ENCODE measurements at regions not wholly inside any gene's neighbourhood (a gene's known extent, or its start where the extent isn't known, plus 50 kb on each side); places are given as distances from the start of the nearest gene placed in this dataset.
"Not testable (repeated sequence)": the region's sequence is repeated elsewhere in the genome, so short reads cannot be mapped to it uniquely, and the experiment has no call there.

- H3K9me3 Mint-ChIP-seq: no peaks in the 10 kb centered on the region
- H3K36me3 Mint-ChIP-seq (ENCODE audit: low read depth): no peaks in the 10 kb centered on the region
- no peak overlapping the region for H3K27ac Mint-ChIP-seq
- H3K27me3 Mint-ChIP-seq: peaks cover 4% of the 10 kb centered on the region
- DNase-seq: no peak
- POLR2A ChIA-PET: no interaction called here
- CTCF ChIA-PET: no interaction called here
- H3K4me1 Mint-ChIP-seq: peaks cover 2% of the 10 kb centered on the region
- no peak overlapping the region for H3K4me3 Mint-ChIP-seq
Measured at GRCh38 chr18:59792353-59792752, 95.1 kb upstream of the CCBE1 start.

DNA sequence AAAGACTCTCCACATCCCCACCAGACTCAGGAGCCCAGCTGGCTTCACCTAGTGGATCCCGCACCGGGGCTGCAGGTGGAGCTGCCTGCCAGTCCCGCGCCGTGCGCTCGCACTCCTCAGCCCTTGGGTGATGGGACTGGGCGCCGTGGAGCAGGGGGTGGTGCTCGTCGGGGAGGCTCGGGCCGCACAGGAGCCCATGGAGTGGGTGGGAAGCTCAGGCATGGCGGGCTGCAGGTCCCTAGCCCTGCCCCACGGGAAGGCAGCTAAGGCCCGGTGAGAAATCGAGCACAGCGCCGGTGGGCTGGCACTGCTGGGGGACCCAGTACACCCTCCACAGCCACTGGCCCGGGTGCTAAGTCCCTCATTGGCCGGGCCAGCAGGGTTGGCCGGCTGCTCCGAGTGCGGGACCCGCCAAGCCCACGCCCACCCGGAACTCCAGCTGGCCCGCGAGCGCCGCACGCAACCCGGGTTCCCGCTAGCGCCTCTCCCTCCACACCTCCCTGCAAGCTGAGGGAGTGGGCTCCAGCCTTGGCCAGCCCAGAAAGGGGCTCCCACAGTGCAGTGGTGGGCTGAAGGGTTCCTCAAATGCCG, 93.2 kb upstream of the CCBE1 start:
- CTCF ChIA-PET, DNase-seq: not testable (repeated sequence)

GRCh38 chr18:59788791-59789106, 91.5 kb upstream of the CCBE1 start:
- POLR2A ChIA-PET: no interaction called here
- DNase-seq: no peak
- Mint-ChIP-seq H3K36me3 (ENCODE audit: low read depth) (no peaks in the 10 kb centered on the region), H3K4me3 (no peak overlapping the region), H3K9me3 (no peaks in the 10 kb centered on the region), H3K27ac (no peak overlapping the region), H3K27me3 (peaks cover 12% of the 10 kb centered on the region), H3K4me1 (no peaks in the 10 kb centered on the region)
- CTCF ChIA-PET: interaction anchor here (1.2 kb wide), 1 partner anchor 35 kb away, joined by 3 read pairs; no protein-coding TSS in a partner anchor

More for the DNA sequence above, 93.2 kb upstream of the CCBE1 start:
- H3K27me3 Mint-ChIP-seq; H3K36me3 Mint-ChIP-seq (ENCODE audit: low read depth); H3K9me3 Mint-ChIP-seq; POLR2A ChIA-PET; H3K4me3 Mint-ChIP-seq; H3K4me1 Mint-ChIP-seq; H3K27ac Mint-ChIP-seq: not testable (repeated sequence)

- POLR2A ChIA-PET: no interaction called here
- H3K27ac Mint-ChIP-seq: no peak overlapping the region
- peaks cover 14% of the 10 kb centered on the region for H3K27me3 Mint-ChIP-seq
- H3K4me3 Mint-ChIP-seq: no peak overlapping the region
- CTCF ChIA-PET: interaction anchor here (1.2 kb wide), 1 partner anchor 36 kb away, joined by 3 read pairs; no protein-coding TSS in a partner anchor
- H3K36me3 Mint-ChIP-seq (ENCODE audit: low read depth): no peaks in the 10 kb centered on the region
- H3K9me3 Mint-ChIP-seq: no peaks in the 10 kb centered on the region
- H3K4me1 Mint-ChIP-seq: no peaks in the 10 kb centered on the region
- no peak for DNase-seq
Measured at GRCh38 chr18:59787998-59788790, 91.0 kb upstream of the CCBE1 start.

GRCh38 chr18:59784694-59785093, 87.5 kb upstream of the CCBE1 start:
- H3K9me3 Mint-ChIP-seq: no peaks in the 10 kb centered on the region
- H3K27ac Mint-ChIP-seq: no peak overlapping the region
- no peaks in the 10 kb centered on the region for H3K36me3 Mint-ChIP-seq (ENCODE audit: low read depth)
- ChIA-PET POLR2A (no interaction called here), CTCF (interaction anchor here (0.7 to 5.2 kb wide), 2 partner anchors 39 to 765 kb away, joined by 3 to 50 read pairs; no protein-coding TSS in a partner anchor)
- no peak overlapping the region for H3K4me3 Mint-ChIP-seq
- H3K27me3 Mint-ChIP-seq: peaks cover 18% of the 10 kb centered on the region
- DNase-seq: no peak
- no peaks in the 10 kb centered on the region for H3K4me1 Mint-ChIP-seq

GRCh38 chr18:59783138-59783537, 85.9 kb upstream of the CCBE1 start:
- POLR2A ChIA-PET: no interaction called here
- CTCF ChIA-PET: interaction anchor here (5.2 kb wide), 1 partner anchor 41 kb away, joined by 50 read pairs; no protein-coding TSS in a partner anchor
- H3K4me1 Mint-ChIP-seq: no peaks in the 10 kb centered on the region
- H3K27me3 Mint-ChIP-seq: peaks cover 15% of the 10 kb centered on the region
- H3K36me3 Mint-ChIP-seq (ENCODE audit: low read depth): no peaks in the 10 kb centered on the region
- DNase-seq: no peak
- no peaks in the 10 kb centered on the region for H3K9me3 Mint-ChIP-seq
- H3K27ac Mint-ChIP-seq: no peak overlapping the region
- H3K4me3 Mint-ChIP-seq: no peak overlapping the region

DNA sequence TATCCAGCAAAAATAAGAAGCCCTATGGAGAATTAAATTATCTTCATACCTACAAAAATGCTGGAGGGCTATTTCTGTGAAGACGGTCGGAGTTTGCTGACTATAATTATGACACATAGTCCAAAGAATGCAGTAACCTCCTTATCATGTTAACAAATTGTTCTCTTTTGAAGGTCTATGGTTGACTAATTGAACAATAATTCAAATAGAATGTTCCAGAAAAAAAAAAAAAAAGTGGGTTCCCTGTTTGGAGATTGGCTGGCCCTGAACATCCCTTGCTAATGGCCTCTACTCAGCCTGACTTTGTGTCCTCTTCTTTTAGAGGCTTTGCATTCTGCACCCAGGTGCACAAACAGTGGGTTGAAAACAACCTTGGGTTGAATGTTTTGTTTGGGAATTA, 82.8 kb upstream of the CCBE1 start:
- Mint-ChIP-seq H3K4me1 (no peaks in the 10 kb centered on the region), H3K4me3 (no peak overlapping the region), H3K27ac (no peak overlapping the region), H3K36me3 (ENCODE audit: low read depth) (no peaks in the 10 kb centered on the region), H3K27me3 (peaks cover 10% of the 10 kb centered on the region), H3K9me3 (peaks cover 2% of the 10 kb centered on the region)
- POLR2A ChIA-PET: no interaction called here
- CTCF ChIA-PET: interaction anchor here (0.9 to 1.0 kb wide), 2 partner anchors 43 to 70 kb away, joined by 3 read pairs; no protein-coding TSS in a partner anchor
- DNase-seq: no peak

DNA sequence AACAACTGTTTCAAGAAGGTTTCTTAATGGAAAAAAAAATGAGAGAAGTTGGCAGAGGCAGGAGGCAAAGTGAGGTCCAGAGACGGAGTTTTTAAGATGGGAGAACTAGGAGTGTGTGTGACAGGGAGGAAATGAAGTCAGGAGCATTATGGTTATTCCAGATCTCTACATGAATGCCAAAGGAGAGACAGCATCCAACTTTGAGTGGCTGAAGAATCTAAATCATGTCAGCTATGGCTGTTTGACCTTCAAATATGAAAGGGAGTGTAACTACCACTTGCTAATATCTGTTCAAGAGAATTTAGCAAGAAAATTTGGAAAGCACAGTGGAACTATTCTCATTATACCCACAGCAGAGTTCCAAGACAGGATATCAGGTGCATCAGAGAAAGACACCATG, 81.2 kb upstream of the CCBE1 start:
- ChIA-PET CTCF (interaction anchor here (1.1 kb wide), 1 partner anchor 45 kb away, joined by 3 read pairs; no protein-coding TSS in a partner anchor), POLR2A (no interaction called here)
- Mint-ChIP-seq H3K27ac (no peak overlapping the region), H3K27me3 (peaks cover 17% of the 10 kb centered on the region), H3K9me3 (peaks cover 2% of the 10 kb centered on the region), H3K4me1 (no peaks in the 10 kb centered on the region), H3K4me3 (no peak overlapping the region), H3K36me3 (ENCODE audit: low read depth) (no peaks in the 10 kb centered on the region)
- DNase-seq: no peak

GRCh38 chr18:59777636-59778035, 80.4 kb upstream of the CCBE1 start:
- no peaks in the 10 kb centered on the region for H3K36me3 Mint-ChIP-seq (ENCODE audit: low read depth)
- H3K27ac Mint-ChIP-seq: no peak overlapping the region
- peaks cover 16% of the 10 kb centered on the region for H3K27me3 Mint-ChIP-seq
- no peak overlapping the region for H3K4me3 Mint-ChIP-seq
- DNase-seq: no peak
- no peaks in the 10 kb centered on the region for H3K4me1 Mint-ChIP-seq
- ChIA-PET CTCF (no interaction called here), POLR2A (no interaction called here)
- H3K9me3 Mint-ChIP-seq: peaks cover 2% of the 10 kb centered on the region

DNA sequence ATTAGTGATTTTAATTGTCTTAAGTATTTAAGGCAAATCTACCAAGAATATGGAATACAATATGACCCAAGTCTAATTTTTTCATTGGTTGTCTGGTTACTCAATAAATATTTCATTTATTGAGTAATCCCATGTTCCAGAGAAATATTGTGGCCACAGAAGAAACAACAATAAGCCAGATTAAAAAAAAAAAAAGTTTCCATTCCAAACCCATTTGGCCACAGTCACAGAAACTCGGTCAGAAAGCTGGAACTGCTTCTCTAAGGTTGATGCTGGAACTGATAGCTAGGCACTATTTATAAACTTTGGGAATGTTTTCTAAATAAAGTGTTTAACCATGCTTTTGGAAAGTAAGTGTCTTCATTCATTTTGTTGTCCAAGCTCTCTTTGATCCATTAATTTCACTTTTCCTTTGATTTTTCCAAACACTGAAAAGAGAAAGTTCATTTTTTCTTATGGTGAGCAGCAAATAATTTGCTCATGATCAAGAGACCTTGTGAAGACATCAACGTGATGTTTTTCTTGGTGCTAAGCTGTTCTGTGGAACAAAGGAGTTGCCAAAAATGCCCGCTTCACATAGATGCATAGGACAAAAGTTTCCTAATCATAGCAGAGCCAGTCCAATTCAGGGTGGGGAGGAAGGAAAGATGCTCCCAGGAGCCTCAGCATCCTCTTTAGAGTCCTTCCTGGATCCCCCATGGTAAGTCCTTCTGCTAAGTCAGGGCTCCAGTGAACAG, 72.1 kb upstream of the CCBE1 start:
- no peak overlapping the region for H3K27ac Mint-ChIP-seq
- POLR2A ChIA-PET: no interaction called here
- CTCF ChIA-PET: interaction anchor here (1.8 kb wide), 1 partner anchor 54 kb away, joined by 4 read pairs; no protein-coding TSS in a partner anchor
- H3K9me3 Mint-ChIP-seq: no peaks in the 10 kb centered on the region
- H3K27me3 Mint-ChIP-seq: peaks cover 12% of the 10 kb centered on the region
- H3K4me3 Mint-ChIP-seq: no peak overlapping the region
- no peaks in the 10 kb centered on the region for H3K36me3 Mint-ChIP-seq (ENCODE audit: low read depth)
- H3K4me1 Mint-ChIP-seq: no peaks in the 10 kb centered on the region
- no peak for DNase-seq

DNA sequence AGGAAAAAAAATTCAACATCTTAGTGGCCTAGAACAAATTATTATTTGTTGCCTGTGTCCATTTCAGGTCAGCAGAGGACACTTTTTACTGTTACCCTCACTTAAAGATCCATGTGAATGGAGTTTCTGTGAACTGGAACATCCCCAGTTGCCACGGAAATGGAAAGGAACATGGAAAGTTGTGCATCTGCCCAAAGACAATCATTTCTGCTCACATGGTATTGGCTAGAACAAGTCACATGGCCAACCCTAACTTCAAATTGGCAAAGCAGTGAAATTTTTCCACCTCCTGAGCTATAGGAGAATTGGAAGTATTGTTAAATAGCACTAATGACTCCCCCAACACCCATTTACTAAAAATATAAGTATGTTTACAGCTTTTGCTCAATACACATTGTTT, 71.2 kb upstream of the CCBE1 start:
- POLR2A ChIA-PET: no interaction called here
- Mint-ChIP-seq H3K36me3 (ENCODE audit: low read depth) (no peaks in the 10 kb centered on the region), H3K27ac (no peak overlapping the region), H3K27me3 (peaks cover 7% of the 10 kb centered on the region), H3K4me1 (no peaks in the 10 kb centered on the region), H3K4me3 (no peak overlapping the region), H3K9me3 (no peaks in the 10 kb centered on the region)
- CTCF ChIA-PET: interaction anchor here (1.8 kb wide), 1 partner anchor 55 kb away, joined by 4 read pairs; no protein-coding TSS in a partner anchor
- no peak for DNase-seq

DNA sequence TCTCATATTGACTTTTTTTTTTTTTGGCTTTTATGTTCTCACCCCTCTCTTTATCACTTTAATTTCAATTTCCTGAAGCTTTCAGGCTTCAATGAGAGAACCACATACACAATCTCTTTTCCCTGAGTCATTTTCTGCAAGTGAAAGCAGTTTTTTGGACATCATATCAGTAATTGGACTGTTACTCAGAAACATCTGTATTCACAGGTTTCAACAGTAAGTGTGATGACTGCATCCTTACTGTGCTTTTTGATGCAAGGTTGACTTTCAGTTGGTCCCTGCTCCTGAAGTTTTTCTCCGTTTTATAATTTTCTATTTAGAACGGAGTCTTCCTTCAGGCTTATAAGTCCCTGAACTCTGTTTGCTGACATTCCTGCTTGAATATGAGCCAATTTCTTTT, 70.5 kb upstream of the CCBE1 start:
- ChIA-PET POLR2A (no interaction called here), CTCF (interaction anchor here (1.8 kb wide), 1 partner anchor 56 kb away, joined by 4 read pairs; no protein-coding TSS in a partner anchor)
- Mint-ChIP-seq H3K4me3 (no peak overlapping the region), H3K36me3 (ENCODE audit: low read depth) (no peaks in the 10 kb centered on the region), H3K9me3 (no peaks in the 10 kb centered on the region), H3K27me3 (peaks cover 4% of the 10 kb centered on the region), H3K4me1 (no peaks in the 10 kb centered on the region), H3K27ac (no peak overlapping the region)
- no peak for DNase-seq

GRCh38 chr18:59765343-59765742, 68.1 kb upstream of the CCBE1 start:
- H3K9me3 Mint-ChIP-seq: no peaks in the 10 kb centered on the region
- no peak overlapping the region for H3K4me3 Mint-ChIP-seq
- H3K4me1 Mint-ChIP-seq: no peaks in the 10 kb centered on the region
- ChIA-PET CTCF (no interaction called here), POLR2A (no interaction called here)
- no peak for DNase-seq
- H3K27ac Mint-ChIP-seq: no peak overlapping the region
- H3K36me3 Mint-ChIP-seq (ENCODE audit: low read depth): no peaks in the 10 kb centered on the region
- H3K27me3 Mint-ChIP-seq: no peaks in the 10 kb centered on the region

Measured in activated CD4-positive, alpha-beta memory T cell treated with anti-CD3 and anti-CD28 coated beads, Interleukin-2, amount 10 ng/mL, durations not matched to agents 7 days and 5 days (primary cell).